Hypothalamus (tissue), 51 donors: ENCODE measurements at regions not wholly inside any gene's neighbourhood (a gene's known extent, or its start where the extent isn't known, plus 50 kb on each side); places are given as distances from the start of the nearest gene placed in this dataset.

Source experiments
- DNase-seq, 51 donors: peaks; one replicate each; lab custom pipeline; 2025; lab: John Stamatoyannopoulos, UW

DNA sequence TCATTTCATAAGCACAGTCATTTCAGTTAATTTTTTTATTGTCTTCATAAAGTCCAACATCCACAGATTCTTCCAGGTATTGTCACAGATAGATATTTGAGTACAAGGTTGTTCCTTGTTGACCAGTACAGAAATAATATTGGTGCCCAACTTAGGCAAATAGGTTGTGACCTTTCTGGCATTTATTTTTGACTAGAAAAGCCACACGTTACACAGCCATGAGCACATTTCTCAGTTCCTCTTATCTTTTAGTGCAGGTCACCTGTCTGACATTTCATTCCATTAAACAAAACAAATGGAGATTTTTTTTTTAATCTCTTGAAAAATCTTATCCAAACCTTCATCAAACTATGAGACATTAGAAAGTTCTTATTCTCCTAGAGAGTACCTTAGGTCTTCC lies 428.8 kb downstream of the ZNF521 start:
- DNase-seq, result no peak

DNA sequence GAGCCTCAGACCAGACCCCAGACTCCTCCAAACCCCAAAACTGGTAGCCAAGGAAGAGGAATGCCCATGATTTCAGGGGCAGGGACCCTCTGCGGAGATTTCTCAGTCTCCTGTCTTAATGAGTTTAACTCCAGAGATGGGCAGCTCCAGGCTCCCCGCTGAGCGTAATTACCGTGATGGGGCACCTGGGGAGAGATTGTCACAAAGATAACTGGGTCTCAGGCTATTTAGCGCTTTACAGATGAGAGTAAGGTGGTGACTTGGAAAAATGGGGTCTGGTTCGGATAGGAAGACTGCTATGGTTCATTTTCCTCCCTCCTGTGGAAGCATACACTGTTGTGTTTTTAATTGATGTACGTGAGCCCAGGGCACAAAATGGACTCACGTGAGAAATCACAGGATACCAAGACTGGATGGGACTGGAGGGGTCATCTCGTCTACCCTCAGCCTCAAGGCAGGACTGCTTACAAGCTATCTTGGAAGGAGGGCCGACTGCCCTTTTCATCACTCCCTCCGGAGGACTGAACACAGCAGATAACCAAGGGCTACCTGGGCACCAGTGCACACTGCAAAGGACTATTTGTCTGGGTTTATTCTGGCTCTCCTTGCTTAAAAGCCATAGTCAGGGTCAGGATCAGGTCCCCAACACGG lies 427.8 kb downstream of the ZNF521 start:
- DNase-seq, result no peak

DNA sequence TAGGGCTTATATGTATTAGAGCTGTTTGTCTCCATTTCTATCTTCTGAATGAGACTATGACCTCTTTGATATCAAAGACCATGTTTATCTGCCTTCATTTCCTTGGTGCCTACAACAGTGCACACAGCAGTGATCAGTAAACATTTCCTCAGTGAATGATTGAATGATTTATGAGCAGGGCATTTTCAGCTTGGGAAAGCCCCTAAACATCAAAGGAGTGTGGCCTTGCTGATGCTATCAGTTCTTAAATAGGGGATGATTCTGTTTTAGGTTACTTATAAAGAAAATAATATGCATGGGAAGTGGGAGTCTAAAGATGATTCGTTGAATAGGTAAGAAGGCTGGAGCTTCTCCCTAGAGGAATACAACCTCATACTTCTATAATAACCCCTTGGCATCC lies 425.3 kb downstream of the ZNF521 start:
- no peak for DNase-seq

DNA sequence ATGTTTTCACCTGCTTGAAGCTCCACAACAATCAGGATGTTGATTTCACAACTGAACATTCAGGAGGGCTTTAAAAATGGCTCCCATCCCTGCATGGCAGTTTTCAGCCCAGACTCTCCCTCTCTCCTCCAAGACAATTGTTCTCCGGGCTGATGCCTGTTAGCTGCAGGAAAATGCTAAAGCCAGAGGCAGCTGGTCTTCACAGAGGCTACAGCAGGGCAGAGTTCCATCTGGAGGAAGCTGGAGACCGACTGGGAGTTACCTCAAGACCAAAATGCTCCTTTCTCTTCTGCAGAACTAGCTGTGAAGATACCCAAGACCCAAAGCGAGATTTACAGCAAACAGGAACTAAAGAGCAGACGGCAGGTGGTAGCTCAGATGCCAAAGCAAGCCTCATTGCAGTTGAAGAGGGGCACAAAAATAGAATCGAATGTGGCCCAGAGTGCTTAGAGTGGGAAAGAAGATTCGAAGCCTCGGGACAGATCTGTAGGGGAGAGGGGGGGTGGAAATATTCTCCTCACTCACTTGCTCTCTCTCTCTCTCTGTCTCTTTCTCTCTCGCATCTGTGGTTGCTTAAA lies 423.6 kb downstream of the ZNF521 start:
- DNase-seq, result no peak

DNA sequence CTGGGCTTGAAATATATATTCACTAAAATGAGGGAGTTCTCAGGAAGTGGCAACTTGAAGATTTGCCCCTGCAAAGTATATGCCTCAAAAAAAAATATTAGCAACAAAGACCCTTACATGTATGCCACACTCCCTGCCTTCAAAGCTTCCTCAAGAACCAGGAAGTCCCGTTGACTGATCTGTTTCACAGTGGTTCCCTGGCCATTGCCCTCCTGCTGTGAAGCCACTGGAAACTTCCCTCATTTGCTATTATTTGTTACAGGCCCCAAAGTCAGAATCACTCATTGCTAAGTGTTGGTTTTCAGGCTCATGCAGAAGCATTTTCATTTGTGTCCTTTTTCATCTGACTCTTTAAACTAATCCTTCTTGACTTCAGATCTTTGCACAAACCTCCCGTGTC lies 421.5 kb downstream of the ZNF521 start:
- no peak for DNase-seq

- DNase-seq, result no peak
These were observed 421.0 kb downstream of the ZNF521 start for GRCh38 chr18:24930971-24931370.

DNA sequence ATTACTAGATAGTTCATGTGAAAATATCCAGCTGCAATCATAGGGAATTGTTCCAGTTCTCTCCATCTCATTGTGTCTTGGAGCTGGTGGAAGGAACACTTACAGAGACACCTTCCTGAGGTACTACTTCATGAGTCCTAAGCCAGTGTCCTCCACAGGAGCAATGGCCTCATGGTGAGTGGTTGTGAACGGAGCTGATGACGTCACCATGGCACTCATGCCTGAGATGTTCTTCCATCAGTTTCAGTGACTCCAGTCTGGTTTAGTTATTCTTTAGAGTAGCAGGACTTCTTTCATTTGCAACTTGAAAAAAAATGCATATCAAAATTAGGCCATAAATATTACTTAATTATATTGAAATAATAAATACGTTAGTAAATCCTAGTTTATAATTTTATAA lies 418.6 kb downstream of the ZNF521 start:
- no peak for DNase-seq

DNA sequence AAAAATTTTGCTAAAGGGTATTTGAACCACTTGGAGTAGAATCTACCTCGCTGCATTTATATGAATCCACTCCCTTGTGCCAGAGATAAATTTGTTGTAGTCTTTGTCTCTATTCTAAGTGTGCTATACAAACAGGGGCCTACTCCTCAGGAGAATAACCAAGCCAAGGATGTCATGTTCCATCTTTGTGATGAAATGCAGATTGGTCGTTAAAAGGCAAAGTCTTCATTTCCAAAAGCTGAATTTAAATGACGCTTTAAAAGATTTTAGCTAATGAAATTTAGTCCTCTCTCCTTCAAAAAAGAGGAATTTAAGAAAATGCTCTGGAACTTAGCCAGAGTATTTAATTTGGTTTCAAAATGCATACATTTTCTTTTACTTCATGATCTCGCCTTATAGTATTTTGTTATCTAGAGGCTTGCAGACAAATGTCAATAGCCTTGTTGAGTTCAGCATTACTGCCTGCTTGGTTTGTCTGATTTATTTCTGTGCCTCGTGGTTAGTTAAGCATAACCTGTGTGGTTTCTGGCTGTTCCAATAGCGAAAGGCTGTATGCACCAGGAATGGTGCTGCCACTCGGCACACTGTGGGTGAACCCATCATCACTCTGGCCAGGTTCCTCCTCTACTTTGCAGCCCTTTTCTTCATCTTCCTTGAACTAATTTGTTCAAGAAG lies 417.6 kb downstream of the ZNF521 start:
- DNase-seq, result no peak

DNA sequence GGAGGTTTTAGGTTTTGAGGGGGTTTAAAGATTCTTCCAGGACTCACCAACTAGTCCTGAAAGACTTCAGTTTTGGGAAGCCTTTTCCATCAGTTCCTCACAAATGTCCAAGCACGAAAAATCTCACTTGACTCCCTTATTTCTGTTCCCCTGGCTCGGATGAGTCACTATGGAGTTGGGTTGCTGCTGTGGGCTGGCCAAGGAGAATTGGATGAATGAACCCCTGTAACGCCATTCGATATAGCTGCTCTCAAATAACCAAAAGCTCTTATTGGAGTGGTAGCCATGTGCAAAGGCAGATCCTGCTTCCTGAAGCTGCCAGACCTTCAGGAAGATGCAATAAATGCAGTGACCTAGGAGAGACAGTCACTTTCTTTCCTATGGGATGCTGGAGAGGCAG lies 417.0 kb downstream of the ZNF521 start:
- DNase-seq, result no peak

GRCh38 chr18:24935896-24936295 lies 416.1 kb downstream of the ZNF521 start:
- DNase-seq, result no peak

DNA sequence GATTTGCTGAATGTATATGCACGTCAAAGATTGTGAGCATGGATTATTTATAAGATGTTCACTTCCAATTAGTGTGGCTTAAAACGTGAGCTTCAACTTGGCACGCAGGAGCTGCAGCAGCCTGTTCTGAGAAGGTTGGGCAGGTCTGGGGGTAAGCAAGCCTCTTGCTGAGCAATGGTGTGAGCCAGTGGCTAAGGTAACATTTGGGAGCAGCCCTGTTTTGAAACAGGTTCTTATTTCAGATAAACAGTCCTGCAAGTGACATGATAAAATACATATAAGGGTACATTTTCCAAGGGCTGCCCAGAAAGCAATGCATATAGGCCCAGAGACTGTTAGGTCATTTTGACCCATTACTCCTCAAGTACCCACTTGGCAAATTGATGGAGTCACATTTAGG lies 415.3 kb downstream of the ZNF521 start:
- DNase-seq, result no peak

DNA sequence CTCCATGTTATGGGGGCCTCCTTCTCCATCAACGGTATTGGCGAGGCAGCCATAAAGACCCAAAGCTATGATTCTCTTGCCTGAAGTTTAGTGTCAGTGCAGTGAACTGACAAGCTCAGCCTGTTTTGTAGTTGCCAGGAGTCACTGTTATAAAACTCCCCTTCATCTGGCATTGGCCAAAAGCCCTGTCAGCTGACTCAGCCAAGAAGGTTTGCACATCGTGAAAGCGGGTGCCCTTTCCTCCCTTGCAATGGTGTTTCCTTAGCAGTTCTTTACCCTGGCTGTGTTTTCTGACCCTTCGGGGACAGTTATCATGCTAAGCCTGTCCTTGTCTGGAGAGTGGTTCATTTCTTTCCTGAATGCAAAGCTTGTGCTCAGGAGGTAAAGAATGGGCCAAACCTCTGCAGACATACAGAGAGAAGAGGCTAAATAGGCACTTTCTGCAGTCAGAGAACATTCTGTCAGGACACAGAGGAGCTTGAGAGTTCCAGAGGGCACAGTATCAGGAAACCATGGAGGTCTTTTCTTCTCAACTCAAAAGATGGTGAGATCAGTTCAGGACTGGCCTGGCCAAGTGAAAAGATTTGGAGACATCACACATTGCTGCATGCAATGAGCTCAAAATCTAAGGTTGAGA lies 414.2 kb downstream of the ZNF521 start:
- peak in 21 of 51 donors; percentile 1 to 53 (median 33) for DNase-seq

GRCh38 chr18:24940416-24940815 lies 411.6 kb downstream of the ZNF521 start:
- no peak for DNase-seq

GRCh38 chr18:24941174-24941951 lies 410.6 kb downstream of the ZNF521 start:
- DNase-seq, result no peak

- no peak for DNase-seq
These were observed 409.8 kb downstream of the ZNF521 start for GRCh38 chr18:24942144-24942543.

GRCh38 chr18:24947521-24948305 lies 404.3 kb downstream of the ZNF521 start:
- DNase-seq, result no peak

DNA sequence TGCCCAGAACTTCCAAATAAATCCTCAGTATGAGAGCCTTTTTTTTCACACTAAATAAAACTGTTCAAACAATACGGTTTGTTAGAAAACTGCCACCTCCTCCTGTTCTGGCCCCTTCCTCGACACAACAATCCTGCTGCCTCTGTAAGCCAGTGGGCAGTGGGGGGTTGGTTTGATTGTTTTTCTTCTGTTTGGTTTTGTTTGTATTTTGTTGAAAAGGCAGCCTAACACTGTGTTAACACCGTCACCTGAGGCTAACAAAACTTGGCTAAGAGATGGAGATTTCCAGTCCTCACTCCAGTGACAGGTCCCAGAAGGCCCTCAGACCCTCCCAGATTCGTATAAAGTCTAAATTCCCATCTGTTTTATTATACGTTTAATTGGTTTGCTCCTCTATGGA lies 402.1 kb downstream of the ZNF521 start:
- no peak for DNase-seq

DNA sequence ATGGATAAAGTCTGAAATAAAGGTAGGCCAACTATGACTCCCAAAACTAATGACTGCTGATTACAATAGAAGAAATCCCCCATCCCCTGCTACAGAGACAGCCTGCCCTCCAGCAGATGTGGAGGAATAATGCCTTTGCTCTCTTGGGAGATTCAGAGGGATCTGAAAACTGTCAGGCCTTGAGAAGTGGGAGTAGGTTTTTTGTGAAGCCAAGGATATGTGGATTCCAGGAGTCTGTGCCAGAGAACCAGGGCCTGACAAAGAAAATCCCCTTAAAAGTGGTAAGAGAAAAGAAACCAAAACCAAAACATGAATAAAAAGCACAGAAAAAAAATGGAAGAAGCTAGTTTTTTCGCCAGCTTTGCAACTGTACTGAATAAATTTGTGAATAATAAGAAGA lies 397.6 kb downstream of the ZNF521 start:
- no peak for DNase-seq

- no peak for DNase-seq
These were observed 394.0 kb downstream of the ZNF521 start for GRCh38 chr18:24958001-24958400.

- DNase-seq, result no peak
These were observed 392.9 kb downstream of the ZNF521 start for GRCh38 chr18:24959051-24959476.
